Endothelial cell of umbilical vein (primary cell): ENCODE measurements at regions not wholly inside any gene's neighbourhood (a gene's known extent, or its start where the extent isn't known, plus 50 kb on each side); places are given as distances from the start of the nearest gene placed in this dataset.

Experiments used
- CTCF ChIP-seq, 2 donors: IDR thresholded peaks; 1 replicate in 1 of 2; 2 replicates in 1 of 2; pipeline ENCODE4 v1.5.1; 2011; ENCODE audit warnings: low read length in 2 of 2, mild to moderate bottlenecking in 2 of 2, moderate library complexity in 2 of 2, control low read depth in 1 of 2, inconsistent platforms in 1 of 2, low read depth in 1 of 2; ENCODE audit not compliant: insufficient read depth in 1 of 2; ENCODE audit errors: extremely low read depth in 1 of 2
- POLR2A ChIP-seq: IDR thresholded peaks from 2 replicates; pipeline ENCODE4 v1.6.1; 2012; ENCODE audit warnings: low read depth, mild to moderate bottlenecking, control low read depth, low read length

DNA sequence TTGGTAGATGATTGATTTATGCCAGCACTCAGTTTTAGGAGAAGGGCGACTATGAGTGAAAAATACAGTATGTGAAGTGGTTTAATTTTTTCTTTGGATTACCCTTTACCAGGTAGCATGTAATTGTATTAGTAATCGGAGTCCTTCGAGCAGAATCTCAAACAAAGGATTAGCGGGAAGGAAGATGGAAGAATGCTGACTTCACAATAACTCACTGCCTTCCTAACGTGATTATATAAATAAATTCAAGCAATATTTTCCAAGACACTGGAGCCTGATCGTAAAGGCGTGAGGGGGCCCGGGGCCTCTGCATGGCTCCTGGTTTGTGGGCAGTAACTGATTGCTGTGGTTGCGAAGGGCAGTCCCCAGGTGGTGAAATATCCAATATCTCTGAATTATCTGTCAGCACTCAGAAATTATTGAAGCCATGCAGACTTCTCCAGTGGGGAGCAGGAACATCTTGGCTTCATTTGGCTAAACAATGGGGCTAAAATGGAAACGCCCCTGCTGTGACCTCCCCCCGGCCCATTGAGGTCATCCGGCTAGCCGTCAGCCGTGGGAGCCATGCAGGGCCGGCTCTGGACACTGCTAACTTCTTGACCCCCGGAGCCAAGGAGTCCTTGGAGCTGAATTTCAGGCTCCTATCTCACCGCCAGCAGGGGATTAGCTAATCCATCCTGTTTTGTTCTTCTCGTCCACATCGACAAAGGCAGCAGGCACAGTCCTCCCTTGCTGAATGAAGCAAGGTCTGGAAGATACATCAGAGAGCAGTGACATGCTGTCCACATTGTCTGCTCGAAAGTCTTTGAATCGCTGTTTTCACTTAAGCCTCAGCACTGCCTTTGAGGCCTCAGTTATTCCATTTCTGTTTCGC lies 295.9 kb upstream of the N4BP1 start:
- TF ChIP-seq CTCF (IDR thresholded peaks at IDR 0.05; ENCODE audit: extremely low read depth in 1 of 2, insufficient read depth in 1 of 2, low read depth in 1 of 2, low read length in 2 of 2) (no peak), POLR2A (no peak)
